ENCODE measurements at regions not wholly inside any gene's neighbourhood (a gene's known extent, or its start where the extent isn't known, plus 50 kb on each side); places are given as distances from the start of the nearest gene placed in this dataset.

DNA sequence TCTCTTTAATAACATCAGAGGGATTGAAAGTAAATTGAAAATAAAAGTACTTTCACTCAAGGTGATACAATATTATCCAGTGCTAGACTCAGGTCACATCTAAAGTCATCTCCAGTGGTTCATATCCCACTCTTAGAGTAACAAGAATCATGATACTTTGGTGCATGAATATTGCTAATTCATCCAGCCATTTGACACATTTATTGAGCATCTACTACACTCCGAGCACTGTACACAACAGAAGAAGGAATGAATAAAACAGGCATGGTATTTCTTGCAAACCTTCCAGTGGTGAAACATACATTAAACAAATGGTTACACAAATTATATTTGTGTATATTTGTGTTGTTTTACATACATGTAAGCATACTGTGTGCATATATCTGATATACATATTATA lies 116.0 kb upstream of the TMCC3 start:
- TF ChIP-seq CTCF (IDR thresholded peaks at IDR 0.05) (no peak), POLR2A (IDR thresholded peaks at IDR 0.05; ENCODE audit: low read depth) (no peak), EP300 (IDR thresholded peaks at IDR 0.05) (no peak)

Measured in esophagus muscularis mucosa (tissue), 4 donors.